NCI-H748 (cell line): ENCODE measurements at regions not wholly inside any gene's neighbourhood (a gene's known extent, or its start where the extent isn't known, plus 50 kb on each side); places are given as distances from the start of the nearest gene placed in this dataset.
"Not testable (repeated sequence)": the region's sequence is repeated elsewhere in the genome, so short reads cannot be mapped to it uniquely, and the experiment has no call there.

Experiments
- DNase-seq: peaks from one replicate; lab custom pipeline; 2025; ENCODE audit not compliant: unreplicated experiment; lab: John Stamatoyannopoulos, UW

- DNase-seq: no peak
Measured at GRCh38 chr15:35211240-35211902, 126.3 kb upstream of the NANOGP8 start.

GRCh38 chr15:35210370-35210769 lies 125.3 kb upstream of the NANOGP8 start:
- DNase-seq: no peak

DNA sequence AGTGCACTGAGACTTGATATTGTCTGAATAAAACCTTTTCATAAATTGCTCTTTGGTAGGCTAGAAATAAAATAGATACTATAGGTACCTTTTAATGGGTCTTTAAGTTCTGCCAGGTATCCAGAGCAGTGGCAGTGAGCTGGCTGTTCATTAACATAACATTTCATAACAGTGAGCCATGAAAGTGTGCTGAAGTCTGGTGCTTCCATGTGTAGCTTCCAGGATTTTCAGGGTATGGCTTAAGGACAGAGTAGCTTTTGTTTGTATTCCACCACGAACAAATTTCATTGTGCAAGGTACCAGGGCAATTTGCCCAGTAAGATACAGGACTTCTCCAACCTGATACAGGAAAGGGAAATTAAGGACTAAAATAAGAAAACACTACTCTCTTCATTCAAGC lies 124.7 kb upstream of the NANOGP8 start:
- DNase-seq: no peak

DNA sequence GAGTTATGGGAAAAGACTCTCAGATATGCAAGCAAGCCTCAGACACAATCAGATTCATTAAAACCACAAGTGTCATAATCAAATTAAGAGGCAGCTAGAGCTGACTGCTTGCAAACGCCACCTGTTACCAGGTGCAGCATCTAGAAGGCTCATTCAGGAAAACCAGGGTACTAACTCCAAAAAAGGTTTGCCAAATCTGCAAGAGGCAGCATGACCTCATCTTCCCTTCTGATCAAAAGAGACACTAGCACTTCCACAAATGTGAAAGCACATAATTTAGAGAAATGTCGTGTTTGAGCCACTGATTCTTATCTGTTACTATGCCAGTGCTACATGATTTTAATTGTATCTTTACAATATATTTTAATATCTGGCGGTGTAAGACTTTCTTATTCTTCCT lies 123.3 kb upstream of the NANOGP8 start:
- DNase-seq: no peak

DNA sequence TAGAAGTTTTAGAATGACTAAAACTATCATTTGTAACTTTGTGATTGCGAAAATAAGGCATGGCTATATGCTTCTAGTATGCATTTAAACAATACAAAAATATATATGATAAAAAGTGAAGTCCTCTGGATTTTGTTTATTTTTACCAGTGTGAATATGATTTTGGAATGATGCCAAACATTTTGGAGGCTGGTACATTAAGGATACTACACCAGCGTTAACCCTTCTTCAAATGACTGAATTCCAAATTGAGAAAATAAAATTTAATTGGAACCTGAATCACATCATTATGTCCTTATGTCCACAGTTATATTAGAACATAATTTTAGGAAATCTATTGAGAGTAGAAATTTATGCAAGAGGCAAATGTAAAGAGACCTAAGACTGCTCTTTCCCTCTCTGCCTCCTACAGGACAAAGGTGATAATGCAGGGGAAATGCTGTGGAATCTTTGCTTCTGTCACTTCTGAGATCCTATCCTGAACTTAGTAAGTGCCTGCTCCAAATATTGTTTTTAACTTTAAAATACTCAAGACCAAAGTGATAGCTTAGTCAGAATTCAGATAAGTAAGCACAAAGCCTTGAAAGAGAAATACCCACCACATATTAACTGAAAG lies 121.1 kb upstream of the NANOGP8 start:
- DNase-seq: no peak

DNA sequence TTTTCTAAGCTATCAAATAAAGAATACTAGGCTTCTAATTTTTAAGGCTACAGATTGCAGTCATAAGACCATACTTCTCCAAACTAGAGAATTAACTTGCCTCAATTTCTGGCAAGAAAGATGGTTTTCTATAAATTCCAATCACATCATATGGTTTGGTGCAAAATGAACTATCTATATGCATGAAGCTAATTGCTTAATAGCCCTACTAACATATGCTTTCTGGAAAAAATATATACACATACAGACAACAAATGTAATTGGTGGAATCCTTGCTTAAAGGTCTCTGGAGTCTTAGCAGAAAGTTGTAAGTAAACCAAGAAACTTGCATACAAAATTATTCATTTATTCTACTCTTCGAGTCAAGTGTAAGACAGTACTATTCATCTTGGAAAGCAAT lies 113.1 kb upstream of the NANOGP8 start:
- no peak for DNase-seq

- DNase-seq: no peak
Measured at GRCh38 chr15:35197754-35198153, 112.7 kb upstream of the NANOGP8 start.

DNA sequence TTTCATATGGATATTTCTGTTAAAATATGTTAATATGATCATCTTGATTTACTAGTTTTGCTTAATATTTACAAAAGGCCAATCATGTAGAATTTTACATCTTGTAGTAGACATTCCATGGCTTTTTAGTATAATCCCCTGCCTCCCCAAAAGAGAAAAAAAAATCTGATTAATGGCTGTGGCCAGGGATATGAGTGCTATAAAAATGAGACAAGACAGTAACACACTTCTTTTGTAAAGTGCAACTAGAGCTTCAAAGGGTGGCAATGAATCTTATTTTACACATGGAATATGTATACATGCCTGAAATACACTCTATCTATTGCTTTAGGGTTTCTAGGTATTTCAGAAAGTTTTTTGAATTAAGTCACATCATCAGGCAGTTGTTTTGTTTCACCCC lies 112.2 kb upstream of the NANOGP8 start:
- DNase-seq: no peak

- DNase-seq: no peak
Measured at GRCh38 chr15:35196273-35196672, 111.2 kb upstream of the NANOGP8 start.

- no peak for DNase-seq
Measured at GRCh38 chr15:35195649-35196048, 110.6 kb upstream of the NANOGP8 start.

DNA sequence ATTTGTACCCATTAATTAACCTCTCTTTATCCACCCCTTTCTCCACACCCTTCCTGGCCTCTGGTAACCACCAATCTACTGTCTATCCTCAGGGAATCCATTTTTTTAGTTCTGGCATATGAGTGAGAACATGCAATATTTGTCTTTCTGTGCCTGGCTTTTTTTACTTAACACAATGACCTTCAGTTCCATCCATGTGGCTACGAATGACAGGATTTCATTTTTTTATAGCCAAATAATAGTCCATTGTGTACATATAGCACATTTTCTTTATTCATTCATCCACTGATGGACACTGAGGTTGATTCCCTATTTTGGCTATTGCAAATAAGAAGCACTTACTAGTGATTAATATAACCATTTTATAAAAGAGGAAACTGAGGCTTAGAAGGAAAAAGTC lies 109.9 kb upstream of the NANOGP8 start:
- no peak for DNase-seq

DNA sequence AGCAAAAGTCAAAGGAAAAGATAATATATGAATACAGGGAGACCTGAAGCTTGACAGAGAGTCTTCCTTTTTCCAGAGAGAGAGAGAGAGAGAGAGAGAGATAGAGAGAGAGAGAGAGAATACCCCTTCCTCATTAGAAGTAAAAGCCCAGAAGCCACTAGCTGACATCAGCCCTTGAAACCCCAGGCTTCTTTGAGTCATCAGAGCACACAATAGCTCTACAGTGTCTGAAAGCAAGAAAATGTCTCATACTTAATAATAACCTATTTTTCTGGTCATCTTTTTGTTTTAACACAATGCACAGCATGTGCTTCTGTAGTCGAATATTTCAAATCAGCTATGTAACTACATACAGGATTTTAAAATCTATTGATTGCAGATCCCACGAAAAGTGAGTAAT lies 109.2 kb upstream of the NANOGP8 start:
- DNase-seq: no peak

DNA sequence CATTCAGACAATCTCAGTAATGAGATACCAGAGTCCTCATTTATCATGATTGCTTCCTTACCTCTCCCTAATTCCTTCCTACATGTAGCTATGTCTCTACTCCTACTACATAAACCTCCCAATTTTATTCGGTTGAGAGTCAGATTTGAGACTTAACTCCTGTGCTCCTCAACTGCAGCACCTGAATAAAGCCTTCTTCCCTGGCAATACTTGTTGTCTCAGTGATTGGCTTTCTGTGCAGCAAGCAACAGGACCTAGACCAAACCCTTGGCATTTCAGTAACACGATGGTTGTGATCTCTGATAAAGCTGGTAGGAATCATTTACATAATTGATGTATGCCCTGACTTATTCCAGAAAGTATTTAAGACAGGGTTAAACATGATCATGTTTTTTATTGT lies 106.7 kb upstream of the NANOGP8 start:
- DNase-seq: no peak

DNA sequence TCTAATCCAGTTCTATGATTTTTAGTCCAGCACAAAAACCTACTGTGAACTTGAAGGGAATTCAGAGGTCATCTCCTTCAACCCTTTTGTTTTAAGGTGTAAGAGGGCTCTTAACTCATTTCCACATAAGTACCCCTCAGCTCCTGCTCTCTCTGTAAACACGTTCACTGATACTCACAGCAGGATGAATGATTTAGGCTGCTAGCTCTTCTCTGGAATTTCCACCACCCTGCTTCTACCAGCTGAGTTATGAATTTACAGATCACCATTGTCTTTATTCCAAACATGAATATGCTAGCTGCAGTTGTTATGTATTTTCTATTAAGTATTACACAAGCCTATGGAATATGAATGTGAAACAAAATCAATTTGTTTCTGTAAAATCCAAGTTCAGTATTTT lies 101.3 kb upstream of the NANOGP8 start:
- DNase-seq: no peak

DNA sequence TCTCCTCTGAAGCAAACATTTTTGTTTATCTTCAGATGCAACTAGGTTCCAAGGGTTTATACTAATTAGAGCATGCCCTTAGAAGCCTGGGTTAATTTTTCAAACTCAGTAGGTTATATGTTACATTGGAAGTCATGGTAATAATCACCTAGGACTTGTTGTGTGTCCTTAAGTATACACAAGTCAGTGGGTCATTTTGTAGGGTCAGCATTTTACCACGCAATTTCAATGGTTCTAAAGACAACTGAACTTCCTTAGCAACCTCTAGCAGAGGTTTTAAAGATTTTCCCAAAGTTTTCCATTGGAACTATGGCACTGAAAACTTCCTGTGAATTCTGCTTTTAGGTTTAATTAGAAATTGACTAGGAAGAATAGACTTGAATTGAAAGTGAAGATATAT lies 99.6 kb upstream of the NANOGP8 start:
- DNase-seq: no peak

DNA sequence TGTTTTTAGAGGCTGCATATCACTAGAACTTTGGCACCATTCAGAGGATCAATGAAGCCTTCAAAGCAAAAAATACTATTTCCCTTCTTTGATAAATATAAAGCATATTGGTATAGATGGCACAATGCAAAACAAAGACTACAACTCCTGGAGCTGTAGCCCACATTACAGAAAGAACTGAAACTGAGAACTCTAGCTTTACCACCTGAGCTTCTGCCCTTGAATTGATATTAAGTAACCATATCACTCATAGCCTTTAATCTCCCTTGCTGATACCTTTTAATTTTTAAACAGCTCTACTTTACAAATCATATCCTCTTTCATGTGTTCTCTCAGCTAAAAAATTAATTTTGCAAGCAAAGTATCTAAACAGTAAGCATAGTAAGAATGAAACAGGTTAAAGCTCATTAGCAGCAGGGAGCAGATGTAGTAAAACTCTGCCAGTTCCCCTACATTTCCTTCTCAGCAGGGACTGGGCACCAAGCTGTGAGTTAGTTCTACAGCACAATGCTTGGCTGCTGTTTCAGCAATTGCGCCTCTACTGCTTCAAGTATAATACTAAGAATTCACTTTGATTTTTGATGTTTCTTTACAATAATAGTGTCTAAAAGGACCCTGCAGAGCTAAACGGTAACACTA lies 97.9 kb upstream of the NANOGP8 start:
- DNase-seq: no peak

DNA sequence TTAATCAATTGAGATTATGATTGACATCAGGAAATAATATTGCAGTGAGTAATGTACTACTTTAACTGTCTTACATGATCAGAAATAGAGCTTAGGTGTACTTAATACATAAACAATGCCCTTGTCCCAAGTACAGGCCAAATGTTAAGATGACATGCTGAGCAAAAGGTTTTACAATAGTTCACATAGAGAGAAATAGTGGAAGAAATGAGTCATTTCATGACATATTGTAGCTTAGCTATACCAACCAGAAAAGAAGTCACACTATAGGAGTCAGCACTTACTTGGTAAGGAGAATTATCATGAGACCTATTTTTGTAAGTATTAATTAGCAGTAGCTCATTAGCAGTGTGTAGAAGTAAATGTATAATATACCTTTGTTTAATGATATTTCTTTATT lies 96.4 kb upstream of the NANOGP8 start:
- no peak for DNase-seq

DNA sequence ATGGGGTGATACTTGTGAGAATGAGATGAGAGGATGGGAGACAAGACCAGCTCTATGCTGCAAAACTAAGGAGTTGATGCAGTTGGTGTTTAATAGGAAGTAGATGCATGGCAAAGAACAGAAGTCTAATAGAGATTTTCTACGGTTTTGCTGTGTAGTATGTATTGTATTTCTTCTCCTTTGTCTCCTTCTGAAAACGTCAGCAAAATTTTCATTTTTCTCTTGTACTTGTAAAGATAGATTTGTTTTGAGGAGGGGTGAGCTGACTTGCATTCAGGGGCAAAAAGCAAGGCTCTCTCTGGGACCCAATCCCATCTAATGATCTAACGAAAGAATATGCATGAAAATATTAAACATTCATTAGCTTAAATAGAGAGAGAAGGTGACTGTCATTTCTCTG lies 94.6 kb upstream of the NANOGP8 start:
- no peak for DNase-seq

DNA sequence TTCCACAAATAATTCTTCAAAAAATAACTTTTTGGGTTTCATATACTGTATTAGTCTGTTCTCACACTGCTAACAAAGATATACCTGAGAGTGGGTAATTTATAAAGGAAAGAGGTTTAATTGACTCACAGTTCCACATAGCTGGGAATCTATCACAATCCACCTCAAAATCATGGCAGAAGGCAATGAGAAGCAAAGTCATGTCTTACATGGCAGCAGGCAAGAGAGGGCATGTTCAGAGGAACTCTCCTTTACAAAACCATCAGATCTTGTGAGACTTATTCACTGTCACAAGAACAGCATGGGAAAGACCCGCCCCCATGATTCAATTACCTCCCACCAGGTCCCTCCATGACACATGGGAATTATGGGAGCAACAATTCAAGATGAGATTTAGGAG lies 93.1 kb upstream of the NANOGP8 start:
- not testable (repeated sequence) for DNase-seq

GRCh38 chr15:35174948-35175347 lies 89.9 kb upstream of the NANOGP8 start:
- no peak for DNase-seq

- DNase-seq: no peak
Measured at GRCh38 chr15:35173444-35174118, 88.5 kb upstream of the NANOGP8 start.

GRCh38 chr15:35170207-35170606 lies 85.1 kb upstream of the NANOGP8 start:
- no peak for DNase-seq
